Keratinocyte (primary cell): ENCODE measurements at regions not wholly inside any gene's neighbourhood (a gene's known extent, or its start where the extent isn't known, plus 50 kb on each side); places are given as distances from the start of the nearest gene placed in this dataset.

Source experiments
- DNase-seq: peaks from one replicate; pipeline ENCODE4 v3.0.0-alpha.2; 2011; ENCODE audit warnings: low read depth, missing footprints, low spot score
- FAIRE-seq: peaks from 2 replicates; lab custom pipeline; 2011; peaks lifted over from hg19 to GRCh38; lab: Jason Lieb, UNC
- H2AFZ ChIP-seq: 2 replicates; pipeline ENCODE4 v1.6.0; 2012; ENCODE audit warnings: low read length, control low read depth, inconsistent platforms; ENCODE audit not compliant: control insufficient read depth
- H3K27ac ChIP-seq: 2 replicates; pipeline ENCODE4 v1.5.1; 2011; ENCODE audit warnings: low read length; ENCODE audit not compliant: control insufficient read depth, insufficient read depth
- H3K27me3 ChIP-seq: 3 replicates; pipeline ENCODE4 v1.6.0; 2011; ENCODE audit warnings: low read length; ENCODE audit not compliant: control insufficient read depth, insufficient read depth; ENCODE audit errors: extremely low read depth
- H3K36me3 ChIP-seq, 2 experiments: 2 replicates in 1 of 2; 3 replicates in 1 of 2; pipeline ENCODE4 v1.5.1; 2011; ENCODE audit warnings: low read length in 2 of 2, mild to moderate bottlenecking in 1 of 2; ENCODE audit not compliant: control insufficient read depth in 2 of 2, insufficient read depth in 2 of 2; ENCODE audit errors: extremely low read depth in 1 of 2
- H3K4me1 ChIP-seq: 3 replicates; pipeline ENCODE4 v1.5.1; 2011; ENCODE audit warnings: low read length; ENCODE audit not compliant: control insufficient read depth, insufficient read depth; ENCODE audit errors: extremely low read depth
- H3K4me2 ChIP-seq: 3 replicates; pipeline ENCODE4 v1.6.0; 2011; ENCODE audit warnings: low read depth, low read length; ENCODE audit not compliant: control insufficient read depth, insufficient read depth; ENCODE audit errors: extremely low read depth
- H3K4me3 ChIP-seq, 3 experiments: fragments of 200-600 bp in 1 of 3; sonication (generic) in 1 of 3; 2 replicates in 2 of 3; 3 replicates in 1 of 3; pipeline ENCODE4 v1.5.1; 2011 to 2016; ENCODE audit warnings: low read length in 3 of 3, mild to moderate bottlenecking in 3 of 3, control low read depth in 2 of 3, inconsistent platforms in 1 of 3, low read depth in 1 of 3, mixed read lengths in 1 of 3, mixed run types in 1 of 3, moderate library complexity in 1 of 3; ENCODE audit not compliant: control insufficient read depth in 2 of 3, insufficient read depth in 2 of 3; ENCODE audit errors: extremely low read depth in 1 of 3
- H3K79me2 ChIP-seq: 2 replicates; pipeline ENCODE4 v1.6.0; 2012; ENCODE audit warnings: low read length; ENCODE audit not compliant: control insufficient read depth, insufficient read depth
- H3K9ac ChIP-seq: 3 replicates; pipeline ENCODE4 v1.6.0; 2011; ENCODE audit warnings: low read length; ENCODE audit not compliant: control insufficient read depth, insufficient read depth; ENCODE audit errors: extremely low read depth
- H3K9me1 ChIP-seq: 3 replicates; pipeline ENCODE4 v1.6.0; 2011; ENCODE audit warnings: low read length; ENCODE audit not compliant: control insufficient read depth, insufficient read depth; ENCODE audit errors: extremely low read depth
- H3K9me3 ChIP-seq: 2 replicates; pipeline ENCODE4 v1.5.1; 2012; ENCODE audit warnings: low read depth, low read length; ENCODE audit not compliant: control insufficient read depth
- H4K20me1 ChIP-seq: 3 replicates; pipeline ENCODE4 v1.6.0; 2011; ENCODE audit warnings: low read length; ENCODE audit not compliant: control insufficient read depth, insufficient read depth; ENCODE audit errors: extremely low read depth
- CTCF ChIP-seq, 3 experiments: IDR thresholded peaks in 1 of 3; conservative IDR thresholded peaks in 1 of 3; optimal IDR thresholded peaks in 1 of 3; 2 replicates in 2 of 3; 3 replicates in 1 of 3; pipeline versions ENCODE3 to v1.5.1; 2011; ENCODE audit warnings: low read length in 3 of 3, mild to moderate bottlenecking in 3 of 3, moderate library complexity in 2 of 3, control low read depth in 1 of 3, inconsistent platforms in 1 of 3; ENCODE audit not compliant: insufficient read depth in 2 of 3; ENCODE audit errors: extremely low read depth in 1 of 3
- EZH2 ChIP-seq: IDR thresholded peaks from one replicate; pipeline ENCODE4 v1.6.1; 2012; ENCODE audit warnings: inconsistent platforms, mild to moderate bottlenecking, low read length, moderate library complexity
- dilution Hi-C: fragments of 300-500 bp; cut with MboI; formaldehyde crosslinking; loops from one replicate; pipeline ENCODE4 v1.7.0; 2020; ENCODE audit warnings: low sequenced_read_pairs; ENCODE audit not compliant: extremely low pct_ligation_motif_present

DNA sequence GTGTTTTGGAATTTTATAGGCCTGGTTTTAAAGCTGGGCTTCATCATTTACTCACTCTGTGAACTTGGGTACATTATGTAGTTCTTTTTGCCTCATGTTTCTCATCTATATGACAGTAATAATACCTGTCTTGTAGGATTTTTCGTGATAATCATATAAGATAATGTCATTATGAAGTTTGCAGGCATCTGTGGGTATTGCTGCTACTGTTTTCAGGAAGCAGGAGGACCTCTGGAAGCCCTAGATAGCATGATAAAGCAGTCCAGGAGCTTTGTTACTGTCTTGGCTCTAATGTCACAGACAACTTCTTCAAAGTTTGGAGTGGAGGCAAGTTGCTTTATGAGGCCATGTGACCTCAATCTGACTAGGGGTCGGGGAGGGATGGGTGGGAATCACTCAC lies 145.0 kb upstream of the MEIS2 start:
- Histone ChIP-seq H3K79me2 (no peaks in the 10 kb centered on the region), H2AFZ (no peak overlapping the region), H3K9ac (no peak overlapping the region), H3K4me1 (no peaks in the 10 kb centered on the region), H3K9me1 (no peaks in the 10 kb centered on the region), H3K36me3 (no peaks in the 10 kb centered on the region), H4K20me1 (no peaks in the 10 kb centered on the region), H3K4me3 (no peak overlapping the region), H3K27me3 (no peaks in the 10 kb centered on the region), H3K4me2 (no peak overlapping the region), H3K9me3 (no peaks in the 10 kb centered on the region), H3K27ac (no peak overlapping the region)
- FAIRE-seq (no peak), DNase-seq (no peak)
- TF ChIP-seq EZH2 (no peak), CTCF (optimal IDR thresholded peaks at IDR 0.05 in 1 of 3, IDR thresholded peaks at IDR 0.05 in 1 of 3, conservative IDR thresholded peaks at IDR 0.05 in 1 of 3; ENCODE audit: extremely low read depth in 1 of 3, insufficient read depth in 2 of 3, low read length in 3 of 3) (no peak)
- dilution Hi-C loops: no loop called here

- no peak overlapping the region for H2AFZ ChIP-seq
- no peaks in the 10 kb centered on the region for H3K4me1 ChIP-seq
- no peak overlapping the region for H3K4me2 ChIP-seq
- no peak for TF ChIP-seq CTCF (optimal IDR thresholded peaks at IDR 0.05 in 1 of 3, IDR thresholded peaks at IDR 0.05 in 1 of 3, conservative IDR thresholded peaks at IDR 0.05 in 1 of 3; ENCODE audit: extremely low read depth in 1 of 3, insufficient read depth in 2 of 3, low read length in 3 of 3)
- no peak for TF ChIP-seq EZH2
- no peak overlapping the region for H3K27ac ChIP-seq
- DNase-seq (no peak), FAIRE-seq (no peak)
- no peaks in the 10 kb centered on the region for H3K36me3 ChIP-seq
- no peak overlapping the region for H3K4me3 ChIP-seq
- no peaks in the 10 kb centered on the region for H4K20me1 ChIP-seq
- dilution Hi-C loops: no loop called here
- no peaks in the 10 kb centered on the region for H3K9me3 ChIP-seq
- no peaks in the 10 kb centered on the region for H3K79me2 ChIP-seq
- H3K9ac ChIP-seq: no peak overlapping the region
- H3K27me3 ChIP-seq: no peaks in the 10 kb centered on the region
- H3K9me1 ChIP-seq: no peaks in the 10 kb centered on the region
Observed at GRCh38 chr15:37246065-37246464, 145.7 kb upstream of the MEIS2 start.
